Ishikawa (cell line): ENCODE measurements at regions not wholly inside any gene's neighbourhood (a gene's known extent, or its start where the extent isn't known, plus 50 kb on each side); places are given as distances from the start of the nearest gene placed in this dataset.

Source experiments
- CEBPB ChIP-seq: IDR thresholded peaks from 2 replicates; pipeline ENCODE4 v1.6.1; 2012
- CREB1 ChIP-seq: IDR thresholded peaks from 2 replicates; pipeline ENCODE4 v1.6.1; 2012; ENCODE audit warnings: low read depth
- EGR1 ChIP-seq: IDR thresholded peaks from 2 replicates; pipeline ENCODE4 v1.6.1; 2012
- EP300 ChIP-seq: IDR thresholded peaks from 2 replicates; pipeline ENCODE4 v1.6.1; 2012; ENCODE audit warnings: borderline replicate concordance
- FOXM1 ChIP-seq: IDR thresholded peaks from 2 replicates; pipeline ENCODE4 v1.6.1; 2012; ENCODE audit warnings: low read depth, borderline replicate concordance
- MAX ChIP-seq: IDR thresholded peaks from 2 replicates; pipeline ENCODE4 v1.6.1; 2012
- NFIC ChIP-seq: IDR thresholded peaks from 2 replicates; pipeline ENCODE4 v1.6.1; 2012
- RAD21 ChIP-seq: IDR thresholded peaks from 2 replicates; pipeline ENCODE4 v1.6.1; 2012; ENCODE audit warnings: low read depth
- REST ChIP-seq: IDR thresholded peaks from 2 replicates; pipeline ENCODE4 v1.6.1; 2012; ENCODE audit warnings: low read depth, mild to moderate bottlenecking
- TAF1 ChIP-seq: IDR thresholded peaks from 2 replicates; pipeline ENCODE4 v1.6.1; 2012; ENCODE audit warnings: low read depth, mild to moderate bottlenecking
- TCF12 ChIP-seq: IDR thresholded peaks from 2 replicates; pipeline ENCODE4 v1.6.1; 2012; ENCODE audit warnings: low read depth
- TEAD4 ChIP-seq: IDR thresholded peaks from 2 replicates; pipeline ENCODE4 v1.6.1; 2012
- YY1 ChIP-seq: IDR thresholded peaks from 2 replicates; pipeline ENCODE4 v1.6.1; 2012; ENCODE audit warnings: low read depth
- ZBTB7A ChIP-seq: IDR thresholded peaks from 2 replicates; pipeline ENCODE4 v1.6.1; 2012; ENCODE audit warnings: low read depth
- TF ChIP-seq, protein P1 (sequence below): IDR thresholded peaks from 2 replicates; pipeline ENCODE4 v1.6.1; 2012

DNA sequence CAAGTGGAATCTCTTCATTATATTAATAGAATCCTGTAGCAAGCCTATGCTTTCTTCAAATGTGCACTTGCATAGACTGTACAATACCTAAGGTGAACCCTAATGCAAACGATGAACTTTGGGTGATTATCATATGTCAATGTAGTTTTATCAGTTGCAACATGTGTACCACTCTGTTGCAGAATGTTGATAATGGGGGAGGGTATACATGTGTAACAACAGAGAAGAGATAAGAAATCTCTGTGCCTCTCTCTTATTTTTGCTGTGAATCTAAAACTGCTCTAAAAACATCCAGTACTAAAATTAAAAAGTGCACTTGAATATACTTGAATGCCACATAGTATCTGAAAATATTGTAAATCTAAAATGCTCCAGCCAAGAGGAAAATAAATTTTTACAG is 820.8 kb upstream of the MIR17HG start:
- TF ChIP-seq TCF12 (no peak), EGR1 (no peak), REST (no peak), TAF1 (no peak), YY1 (no peak), FOXM1 (no peak), NFIC (no peak), TEAD4 (no peak), CREB1 (no peak), MAX (no peak)

DNA sequence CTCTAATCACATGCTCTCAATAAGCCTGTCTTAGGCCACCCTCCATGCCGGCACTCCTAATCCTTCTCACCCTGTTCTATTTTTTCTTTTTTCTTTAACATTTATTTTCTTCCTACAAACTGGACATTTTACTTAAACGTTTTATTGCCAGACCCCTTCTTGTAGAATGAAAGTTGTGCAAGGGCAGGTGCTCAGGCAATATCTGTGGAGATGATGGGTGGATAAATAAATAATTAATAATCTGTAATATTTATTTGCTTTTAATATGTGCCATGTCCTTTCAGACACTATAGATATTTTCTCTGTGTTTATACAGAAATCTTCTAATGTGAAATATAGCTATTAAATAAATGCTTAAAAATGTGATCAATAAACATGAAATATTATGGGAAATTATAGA is 815.7 kb upstream of the MIR17HG start:
- TF ChIP-seq, protein P1, sequence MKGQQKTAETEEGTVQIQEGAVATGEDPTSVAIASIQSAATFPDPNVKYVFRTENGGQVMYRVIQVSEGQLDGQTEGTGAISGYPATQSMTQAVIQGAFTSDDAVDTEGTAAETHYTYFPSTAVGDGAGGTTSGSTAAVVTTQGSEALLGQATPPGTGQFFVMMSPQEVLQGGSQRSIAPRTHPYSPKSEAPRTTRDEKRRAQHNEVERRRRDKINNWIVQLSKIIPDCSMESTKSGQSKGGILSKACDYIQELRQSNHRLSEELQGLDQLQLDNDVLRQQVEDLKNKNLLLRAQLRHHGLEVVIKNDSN = no peak
- TF ChIP-seq REST (no peak), CREB1 (no peak), RAD21 (no peak)

DNA sequence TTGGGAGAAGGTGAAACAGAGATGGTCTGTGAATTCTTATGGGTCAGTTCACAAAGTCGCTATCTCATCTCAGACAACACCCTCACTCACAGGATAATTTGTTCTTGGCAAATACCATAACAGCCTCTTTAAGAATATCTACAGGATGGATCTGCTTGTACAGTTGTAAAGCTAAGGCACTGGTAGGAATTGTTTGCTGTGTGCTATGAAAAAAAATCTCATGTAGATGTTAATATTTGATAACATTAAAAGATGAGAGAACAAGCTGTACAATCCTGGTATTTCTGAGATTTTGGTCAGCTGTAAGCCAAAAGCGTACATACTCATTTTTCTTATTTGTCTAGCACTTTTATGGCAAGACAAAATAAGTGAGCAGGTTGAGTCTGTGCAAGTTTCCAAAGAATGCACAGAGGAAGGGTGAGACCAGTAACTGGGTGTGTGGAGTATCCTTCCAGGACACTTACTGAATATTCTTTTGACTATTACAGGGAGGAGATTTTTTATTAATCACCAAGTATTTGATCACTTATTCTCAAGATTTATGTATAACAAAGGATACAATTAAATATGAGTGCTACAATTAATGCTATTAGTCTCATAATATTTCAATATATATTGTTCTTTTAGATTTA is 814.5 kb upstream of the MIR17HG start:
- TF ChIP-seq TAF1 (no peak), RAD21 (no peak), REST (no peak), TCF12 (no peak), EP300 (no peak), TEAD4 (no peak), NFIC (no peak), MAX (no peak), CREB1 (no peak), EGR1 (no peak), CEBPB (no peak), ZBTB7A (no peak)
- TF ChIP-seq, protein P1 = no peak

- no peak for TF ChIP-seq YY1
- TF ChIP-seq TAF1 = no peak
- TF ChIP-seq EGR1 = no peak
- TF ChIP-seq CEBPB = no peak
- no peak for TF ChIP-seq ZBTB7A
- no peak for TF ChIP-seq RAD21
- no peak for TF ChIP-seq NFIC
- no peak for TF ChIP-seq TEAD4
- TF ChIP-seq MAX = no peak
- TF ChIP-seq FOXM1 = no peak
- TF ChIP-seq TCF12 = no peak
- no peak for TF ChIP-seq REST
- no peak for TF ChIP-seq CREB1
- TF ChIP-seq EP300 = no peak
- TF ChIP-seq, protein P1 = no peak
Observed at GRCh38 chr13:90533866-90534265, 813.6 kb upstream of the MIR17HG start.
